ENCODE measurements at regions not wholly inside any gene's neighbourhood (a gene's known extent, or its start where the extent isn't known, plus 50 kb on each side); places are given as distances from the start of the nearest gene placed in this dataset.

GRCh38 chr5:103374473-103374963 lies 116.0 kb downstream of the MACIR start:
- DNase-seq (no peak), ATAC-seq (no peak)
- H3K9me3 Mint-ChIP-seq (ENCODE audit: low read depth), result no peaks in the 10 kb centered on the region
- H3K4me1 Mint-ChIP-seq, result no peaks in the 10 kb centered on the region
- CTCF ChIA-PET, result no interaction called here
- no peak overlapping the region for H3K27ac Mint-ChIP-seq
- no peaks in the 10 kb centered on the region for H3K36me3 Mint-ChIP-seq
- peaks cover 24% of the 10 kb centered on the region for H3K27me3 Mint-ChIP-seq
- no peak overlapping the region for H3K4me3 Mint-ChIP-seq

- DNase-seq (no peak), ATAC-seq (no peak)
- no peaks in the 10 kb centered on the region for H3K36me3 Mint-ChIP-seq
- no peak overlapping the region for H3K4me3 Mint-ChIP-seq
- H3K27me3 Mint-ChIP-seq, result peaks cover 28% of the 10 kb centered on the region
- CTCF ChIA-PET, result no interaction called here
- H3K27ac Mint-ChIP-seq, result no peak overlapping the region
- H3K4me1 Mint-ChIP-seq, result no peaks in the 10 kb centered on the region
- peaks cover 2% of the 10 kb centered on the region for H3K9me3 Mint-ChIP-seq (ENCODE audit: low read depth)
Observed at GRCh38 chr5:103373597-103374472, 115.3 kb downstream of the MACIR start.

GRCh38 chr5:103371046-103371607 lies 112.6 kb downstream of the MACIR start:
- H3K9me3 Mint-ChIP-seq (ENCODE audit: low read depth), result peaks cover 2% of the 10 kb centered on the region
- DNase-seq, result no peak
- no peak overlapping the region for H3K27ac Mint-ChIP-seq
- H3K27me3 Mint-ChIP-seq, result peaks cover 25% of the 10 kb centered on the region
- no peaks in the 10 kb centered on the region for H3K36me3 Mint-ChIP-seq
- ATAC-seq, result no peak
- no peaks in the 10 kb centered on the region for H3K4me1 Mint-ChIP-seq
- no peak overlapping the region for H3K4me3 Mint-ChIP-seq
- CTCF ChIA-PET, result no interaction called here

- no peak overlapping the region for H3K4me3 Mint-ChIP-seq
- H3K27ac Mint-ChIP-seq, result no peak overlapping the region
- CTCF ChIA-PET, result no interaction called here
- peaks cover 2% of the 10 kb centered on the region for H3K9me3 Mint-ChIP-seq (ENCODE audit: low read depth)
- ATAC-seq (no peak), DNase-seq (no peak)
- H3K4me1 Mint-ChIP-seq, result no peaks in the 10 kb centered on the region
- H3K27me3 Mint-ChIP-seq, result peaks cover 15% of the 10 kb centered on the region
- H3K36me3 Mint-ChIP-seq, result no peaks in the 10 kb centered on the region
Observed at GRCh38 chr5:103369125-103370120, 110.9 kb downstream of the MACIR start.

- CTCF ChIA-PET, result no interaction called here
- H3K27ac Mint-ChIP-seq, result no peak overlapping the region
- peaks cover 14% of the 10 kb centered on the region for H3K27me3 Mint-ChIP-seq
- peaks cover 2% of the 10 kb centered on the region for H3K9me3 Mint-ChIP-seq (ENCODE audit: low read depth)
- H3K4me1 Mint-ChIP-seq, result no peaks in the 10 kb centered on the region
- ATAC-seq (no peak), DNase-seq (no peak)
- H3K36me3 Mint-ChIP-seq, result no peaks in the 10 kb centered on the region
- H3K4me3 Mint-ChIP-seq, result no peak overlapping the region
Observed at GRCh38 chr5:103367702-103368101, 109.1 kb downstream of the MACIR start.

GRCh38 chr5:103366918-103367549 lies 108.5 kb downstream of the MACIR start:
- H3K27me3 Mint-ChIP-seq, result peaks cover 14% of the 10 kb centered on the region
- no peak for DNase-seq
- peaks cover 2% of the 10 kb centered on the region for H3K9me3 Mint-ChIP-seq (ENCODE audit: low read depth)
- H3K4me1 Mint-ChIP-seq, result no peaks in the 10 kb centered on the region
- CTCF ChIA-PET, result no interaction called here
- ATAC-seq, result no peak
- no peak overlapping the region for H3K4me3 Mint-ChIP-seq
- no peak overlapping the region for H3K27ac Mint-ChIP-seq
- no peaks in the 10 kb centered on the region for H3K36me3 Mint-ChIP-seq

GRCh38 chr5:103364074-103364473 lies 105.5 kb downstream of the MACIR start:
- H3K4me3 Mint-ChIP-seq, result no peak overlapping the region

GRCh38 chr5:103362211-103362610 lies 103.6 kb downstream of the MACIR start:
- ATAC-seq, result no peak
- H3K4me1 Mint-ChIP-seq, result peaks cover 8% of the 10 kb centered on the region
- CTCF ChIA-PET, result no interaction called here
- DNase-seq, result no peak
- H3K27ac Mint-ChIP-seq, result no peak overlapping the region
- H3K9me3 Mint-ChIP-seq (ENCODE audit: low read depth), result no peaks in the 10 kb centered on the region
- no peaks in the 10 kb centered on the region for H3K27me3 Mint-ChIP-seq
- H3K4me3 Mint-ChIP-seq, result no peak overlapping the region
- H3K36me3 Mint-ChIP-seq, result no peaks in the 10 kb centered on the region

More at GRCh38 chr5:103364074-103364473, 105.5 kb downstream of the MACIR start:
- no peak overlapping the region for H3K27ac Mint-ChIP-seq
- ATAC-seq (no peak), DNase-seq (no peak)
- no peaks in the 10 kb centered on the region for H3K36me3 Mint-ChIP-seq
- peaks cover 9% of the 10 kb centered on the region for H3K27me3 Mint-ChIP-seq
- CTCF ChIA-PET, result no interaction called here
- H3K9me3 Mint-ChIP-seq (ENCODE audit: low read depth), result no peaks in the 10 kb centered on the region
- no peaks in the 10 kb centered on the region for H3K4me1 Mint-ChIP-seq

- H3K9me3 Mint-ChIP-seq (ENCODE audit: low read depth), result no peaks in the 10 kb centered on the region
- no peak for ATAC-seq
- no peak for DNase-seq
Observed at GRCh38 chr5:103360475-103360874, 101.9 kb downstream of the MACIR start.

GRCh38 chr5:103358305-103358995 lies 99.9 kb downstream of the MACIR start:
- ATAC-seq, result no peak
- H3K4me1 Mint-ChIP-seq, result peaks cover 23% of the 10 kb centered on the region
- H3K9me3 Mint-ChIP-seq (ENCODE audit: low read depth), result no peaks in the 10 kb centered on the region

More at GRCh38 chr5:103360475-103360874, 101.9 kb downstream of the MACIR start:
- Mint-ChIP-seq H3K4me1 (peaks cover 23% of the 10 kb centered on the region), H3K4me3 (no peak overlapping the region), H3K27me3 (no peaks in the 10 kb centered on the region), H3K27ac (no peak overlapping the region), H3K36me3 (no peaks in the 10 kb centered on the region)
- CTCF ChIA-PET, result no interaction called here

GRCh38 chr5:103357636-103358035 lies 99.1 kb downstream of the MACIR start:
- CTCF ChIA-PET, result no interaction called here
- Mint-ChIP-seq H3K4me3 (no peak overlapping the region), H3K36me3 (no peaks in the 10 kb centered on the region), H3K27ac (no peak overlapping the region), H3K27me3 (peaks cover 5% of the 10 kb centered on the region), H3K4me1 (peaks cover 23% of the 10 kb centered on the region), H3K9me3 (ENCODE audit: low read depth) (no peaks in the 10 kb centered on the region)
- DNase-seq, result no peak
- ATAC-seq, result no peak

More at GRCh38 chr5:103358305-103358995, 99.9 kb downstream of the MACIR start:
- no peaks in the 10 kb centered on the region for H3K36me3 Mint-ChIP-seq
- H3K27ac Mint-ChIP-seq, result no peak overlapping the region
- CTCF ChIA-PET, result no interaction called here
- H3K4me3 Mint-ChIP-seq, result no peak overlapping the region
- H3K27me3 Mint-ChIP-seq, result peaks cover 5% of the 10 kb centered on the region
- DNase-seq, result no peak

- Mint-ChIP-seq H3K4me3 (no peak overlapping the region), H3K27ac (peak overlapping the region; percentile 65), H3K27me3 (peaks cover 14% of the 10 kb centered on the region), H3K9me3 (ENCODE audit: low read depth) (no peaks in the 10 kb centered on the region), H3K36me3 (no peaks in the 10 kb centered on the region), H3K4me1 (peaks cover 23% of the 10 kb centered on the region)
- no peak for DNase-seq
- ATAC-seq, result peak; percentile 67
- CTCF ChIA-PET, result no interaction called here
Observed at GRCh38 chr5:103356350-103357091, 98.0 kb downstream of the MACIR start.
